Type B pancreatic cell (in vitro differentiated cells): ENCODE measurements at regions not wholly inside any gene's neighbourhood (a gene's known extent, or its start where the extent isn't known, plus 50 kb on each side); places are given as distances from the start of the nearest gene placed in this dataset.

Experiments used
- DNase-seq: peaks from one replicate; pipeline ENCODE4 v3.0.0; 2021; ENCODE audit warnings: mixed read lengths; ENCODE audit not compliant: unreplicated experiment; ENCODE audit errors: extremely low spot score
- H3K27ac Mint-ChIP-seq: 2 replicates; pipeline ENCODE4 v1.8.0; 2021; ENCODE audit warnings: mild to moderate bottlenecking, mixed read lengths
- H3K27me3 Mint-ChIP-seq: 2 replicates; pipeline ENCODE4 v1.8.0; 2021; ENCODE audit warnings: mixed read lengths
- H3K36me3 Mint-ChIP-seq: 2 replicates; pipeline ENCODE4 v1.8.0; 2021; ENCODE audit warnings: mixed read lengths
- H3K4me1 Mint-ChIP-seq: one replicate; pipeline ENCODE4 v1.8.0; 2021; ENCODE audit warnings: mixed read lengths; ENCODE audit not compliant: unreplicated experiment
- H3K4me3 Mint-ChIP-seq: 2 replicates; pipeline ENCODE4 v1.8.0; 2021; ENCODE audit warnings: mild to moderate bottlenecking, mixed read lengths
- H3K9me3 Mint-ChIP-seq: 2 replicates; pipeline ENCODE4 v1.8.0; 2021; ENCODE audit warnings: mixed read lengths
- CTCF ChIP-seq: fragments of 200-600 bp; sonication (generic); conservative IDR thresholded peaks from 2 replicates; pipeline ENCODE4 v1.5.0; 2021; ENCODE audit warnings: antibody characterized with exemption, mild to moderate bottlenecking

GRCh38 chr1:82094136-82094535 lies 293.4 kb downstream of the ADGRL2 start:
- no peak overlapping the region for H3K27ac Mint-ChIP-seq
- peaks cover 5% of the 10 kb centered on the region for H3K9me3 Mint-ChIP-seq
- peaks cover 7% of the 10 kb centered on the region for H3K4me1 Mint-ChIP-seq
- DNase-seq, result no peak
- no peaks in the 10 kb centered on the region for H3K27me3 Mint-ChIP-seq
- no peak overlapping the region for H3K4me3 Mint-ChIP-seq
- H3K36me3 Mint-ChIP-seq, result no peaks in the 10 kb centered on the region
- TF ChIP-seq CTCF, result no peak

DNA sequence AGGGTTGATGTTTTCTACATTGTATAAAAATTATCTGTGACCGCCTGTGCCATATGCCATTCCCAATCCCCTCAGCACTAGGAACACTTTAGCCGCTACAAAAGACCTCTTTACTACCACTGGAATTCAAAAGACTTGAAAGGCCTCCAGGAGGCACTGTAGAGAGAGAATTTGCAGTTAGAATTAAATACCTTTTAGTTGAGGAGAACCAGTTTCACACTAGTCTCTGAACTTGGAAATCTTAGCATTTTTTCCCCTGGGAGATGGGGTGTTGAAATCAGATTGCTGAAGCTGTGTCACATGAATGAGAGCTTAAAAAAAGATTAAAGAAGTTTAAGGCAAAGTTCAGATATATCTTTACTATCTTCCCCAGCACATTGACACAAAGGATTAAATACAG lies 291.0 kb downstream of the ADGRL2 start:
- no peak overlapping the region for H3K27ac Mint-ChIP-seq
- DNase-seq, result no peak
- H3K27me3 Mint-ChIP-seq, result no peaks in the 10 kb centered on the region
- no peak for TF ChIP-seq CTCF
- H3K4me3 Mint-ChIP-seq, result no peak overlapping the region
- H3K36me3 Mint-ChIP-seq, result no peaks in the 10 kb centered on the region
- H3K9me3 Mint-ChIP-seq, result peaks cover 5% of the 10 kb centered on the region
- H3K4me1 Mint-ChIP-seq, result peaks cover 7% of the 10 kb centered on the region

DNA sequence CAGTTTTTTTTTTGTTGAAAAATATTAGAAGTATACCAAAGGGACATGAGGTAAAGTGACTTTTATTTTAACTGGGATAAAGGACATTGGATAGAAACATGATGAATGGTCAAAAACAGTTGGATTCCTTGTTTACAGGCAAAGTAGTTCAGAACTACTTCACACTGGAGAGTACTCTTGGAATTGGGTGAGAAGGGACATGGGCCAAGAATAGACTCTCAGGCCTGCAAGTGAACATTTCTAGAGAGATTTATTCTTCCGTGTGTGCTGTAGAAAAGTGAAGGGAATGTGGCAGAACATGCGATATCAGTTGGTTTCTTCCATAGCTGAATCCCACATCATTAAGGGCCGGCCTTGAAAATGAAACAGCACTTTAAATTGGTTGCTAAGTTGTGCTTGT lies 290.5 kb downstream of the ADGRL2 start:
- no peak overlapping the region for H3K4me3 Mint-ChIP-seq
- TF ChIP-seq CTCF, result no peak
- H3K4me1 Mint-ChIP-seq, result peaks cover 7% of the 10 kb centered on the region

GRCh38 chr1:82090104-82090503 lies 289.4 kb downstream of the ADGRL2 start:
- TF ChIP-seq CTCF, result peak; percentile 67
- Mint-ChIP-seq H3K36me3 (no peaks in the 10 kb centered on the region), H3K27ac (no peak overlapping the region), H3K4me1 (no peaks in the 10 kb centered on the region), H3K9me3 (peaks cover 5% of the 10 kb centered on the region), H3K27me3 (no peaks in the 10 kb centered on the region), H3K4me3 (no peak overlapping the region)
- no peak for DNase-seq

More for the DNA sequence above, 290.5 kb downstream of the ADGRL2 start:
- no peak for DNase-seq
- H3K9me3 Mint-ChIP-seq, result peaks cover 5% of the 10 kb centered on the region
- no peaks in the 10 kb centered on the region for H3K36me3 Mint-ChIP-seq
- no peak overlapping the region for H3K27ac Mint-ChIP-seq
- no peaks in the 10 kb centered on the region for H3K27me3 Mint-ChIP-seq

GRCh38 chr1:82086739-82087138 lies 286.0 kb downstream of the ADGRL2 start:
- Mint-ChIP-seq H3K27me3 (no peaks in the 10 kb centered on the region), H3K27ac (no peak overlapping the region), H3K4me1 (no peaks in the 10 kb centered on the region), H3K9me3 (no peaks in the 10 kb centered on the region), H3K36me3 (no peaks in the 10 kb centered on the region), H3K4me3 (no peak overlapping the region)
- DNase-seq, result no peak
- TF ChIP-seq CTCF, result no peak

DNA sequence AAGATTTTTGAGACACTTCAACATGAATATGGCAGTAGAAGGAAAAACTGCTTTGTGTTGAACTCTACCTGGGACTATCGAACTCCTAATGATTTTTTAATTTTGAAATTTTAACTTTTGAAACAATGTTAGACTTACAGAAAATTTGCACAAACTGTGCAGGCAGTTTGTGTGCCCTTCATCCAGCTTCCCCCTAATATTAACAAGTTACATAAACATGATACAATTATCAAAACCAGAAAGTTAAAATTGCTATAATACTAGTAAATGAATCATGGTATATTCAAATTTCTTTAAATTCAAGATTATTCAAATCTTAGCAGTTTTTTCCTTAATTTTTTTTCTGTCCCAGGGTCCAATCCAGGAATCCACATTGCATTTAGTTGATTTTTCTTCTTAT lies 278.9 kb downstream of the ADGRL2 start:
- no peak for TF ChIP-seq CTCF
- Mint-ChIP-seq H3K36me3 (no peaks in the 10 kb centered on the region), H3K4me1 (peaks cover 8% of the 10 kb centered on the region), H3K27ac (no peak overlapping the region), H3K9me3 (no peaks in the 10 kb centered on the region), H3K27me3 (no peaks in the 10 kb centered on the region), H3K4me3 (no peak overlapping the region)
- DNase-seq, result no peak
